ENCODE measurements at regions not wholly inside any gene's neighbourhood (a gene's known extent, or its start where the extent isn't known, plus 50 kb on each side); places are given as distances from the start of the nearest gene placed in this dataset.
"Not testable (repeated sequence)": the region's sequence is repeated elsewhere in the genome, so short reads cannot be mapped to it uniquely, and the experiment has no call there.

- Mint-ChIP-seq H3K4me1 (ENCODE audit: low read depth) (no peaks in the 10 kb centered on the region), H3K27me3 (ENCODE audit: low read depth) (no peaks in the 10 kb centered on the region), H3K36me3 (ENCODE audit: low read depth) (no peaks in the 10 kb centered on the region), H3K4me3 (no peak overlapping the region), H3K9me3 (no peaks in the 10 kb centered on the region), H3K27ac (no peak overlapping the region)
- DNase-seq (ENCODE audit: low spot score): no peak
Observed at GRCh38 chrX:112577146-112577545, 102.6 kb downstream of the LHFPL1 start.

DNA sequence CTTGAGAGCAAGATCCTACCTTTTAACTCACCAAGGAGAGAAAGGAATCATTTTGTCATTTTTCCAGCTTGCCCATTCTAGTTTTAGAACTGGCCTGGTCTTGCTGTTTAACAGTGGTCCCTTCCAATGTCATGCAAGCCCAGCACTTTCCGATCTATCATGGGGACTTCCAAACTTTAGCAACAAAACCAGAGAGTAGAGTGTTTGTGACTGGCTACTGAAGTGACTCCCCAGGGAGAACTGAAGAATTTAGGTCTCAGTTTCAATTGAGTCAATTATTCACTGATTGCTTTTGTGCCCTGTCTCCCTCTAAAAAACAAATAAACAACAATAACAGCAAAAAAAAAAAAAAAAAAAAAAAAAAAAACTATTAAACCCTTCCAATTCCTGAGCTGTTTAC, 108.3 kb downstream of the LHFPL1 start:
- Mint-ChIP-seq H3K27me3 (ENCODE audit: low read depth) (no peaks in the 10 kb centered on the region), H3K27ac (no peak overlapping the region), H3K4me3 (no peak overlapping the region), H3K4me1 (ENCODE audit: low read depth) (no peaks in the 10 kb centered on the region), H3K36me3 (ENCODE audit: low read depth) (no peaks in the 10 kb centered on the region), H3K9me3 (peaks cover 2% of the 10 kb centered on the region)
- no peak for DNase-seq (ENCODE audit: low spot score)

GRCh38 chrX:112555831-112556230, 123.9 kb downstream of the LHFPL1 start:
- no peak for DNase-seq (ENCODE audit: low spot score)
- no peaks in the 10 kb centered on the region for H3K36me3 Mint-ChIP-seq (ENCODE audit: low read depth)
- H3K27me3 Mint-ChIP-seq (ENCODE audit: low read depth): no peaks in the 10 kb centered on the region
- H3K27ac Mint-ChIP-seq: no peak overlapping the region
- no peak overlapping the region for H3K4me3 Mint-ChIP-seq
- H3K9me3 Mint-ChIP-seq: no peaks in the 10 kb centered on the region
- no peaks in the 10 kb centered on the region for H3K4me1 Mint-ChIP-seq (ENCODE audit: low read depth)

DNA sequence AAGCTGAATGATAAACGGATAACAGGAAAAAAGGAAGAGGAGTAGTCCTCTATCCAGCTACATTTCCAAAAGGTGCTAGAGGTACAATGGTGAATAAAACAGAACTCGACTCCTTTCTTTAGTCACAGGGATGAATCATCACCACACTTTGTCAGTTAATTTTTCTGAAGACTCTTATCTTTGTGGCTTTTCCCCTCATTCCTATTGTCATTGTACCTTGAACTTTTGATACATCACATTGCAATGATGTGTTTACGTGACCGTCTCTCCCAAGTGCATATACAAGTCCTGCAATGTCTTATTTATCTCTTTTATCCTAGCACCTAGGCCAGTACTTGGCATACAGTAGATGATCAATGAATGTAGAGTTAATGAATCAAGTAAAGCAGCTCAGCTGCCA, 134.7 kb downstream of the LHFPL1 start:
- Mint-ChIP-seq H3K27ac (no peak overlapping the region), H3K27me3 (ENCODE audit: low read depth) (no peaks in the 10 kb centered on the region), H3K4me1 (ENCODE audit: low read depth) (no peaks in the 10 kb centered on the region), H3K36me3 (ENCODE audit: low read depth) (no peaks in the 10 kb centered on the region), H3K9me3 (no peaks in the 10 kb centered on the region), H3K4me3 (no peak overlapping the region)
- no peak for DNase-seq (ENCODE audit: low spot score)

DNA sequence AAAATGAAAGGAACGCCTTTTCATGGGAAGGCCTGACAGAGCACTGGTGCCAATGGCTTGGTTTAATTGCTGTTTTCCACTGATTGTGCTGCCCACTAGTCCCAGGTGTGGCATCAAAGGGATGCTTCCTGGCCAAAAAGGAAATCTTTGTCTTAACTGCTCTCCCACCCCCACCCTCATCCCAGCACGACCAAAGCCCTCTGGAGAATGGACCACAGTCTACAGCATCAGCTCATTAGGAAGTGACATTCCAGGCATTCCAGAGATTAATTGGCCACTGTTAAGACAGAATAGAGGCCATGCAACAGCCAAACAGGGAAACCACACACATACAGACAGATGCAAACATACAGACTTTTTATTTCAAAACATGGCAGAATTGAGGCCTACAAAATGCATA, 143.2 kb downstream of the LHFPL1 start:
- Mint-ChIP-seq H3K27me3 (ENCODE audit: low read depth) (no peaks in the 10 kb centered on the region), H3K4me1 (ENCODE audit: low read depth) (no peaks in the 10 kb centered on the region), H3K9me3 (no peaks in the 10 kb centered on the region), H3K36me3 (ENCODE audit: low read depth) (no peaks in the 10 kb centered on the region), H3K27ac (no peak overlapping the region), H3K4me3 (no peak overlapping the region)
- no peak for DNase-seq (ENCODE audit: low spot score)

DNA sequence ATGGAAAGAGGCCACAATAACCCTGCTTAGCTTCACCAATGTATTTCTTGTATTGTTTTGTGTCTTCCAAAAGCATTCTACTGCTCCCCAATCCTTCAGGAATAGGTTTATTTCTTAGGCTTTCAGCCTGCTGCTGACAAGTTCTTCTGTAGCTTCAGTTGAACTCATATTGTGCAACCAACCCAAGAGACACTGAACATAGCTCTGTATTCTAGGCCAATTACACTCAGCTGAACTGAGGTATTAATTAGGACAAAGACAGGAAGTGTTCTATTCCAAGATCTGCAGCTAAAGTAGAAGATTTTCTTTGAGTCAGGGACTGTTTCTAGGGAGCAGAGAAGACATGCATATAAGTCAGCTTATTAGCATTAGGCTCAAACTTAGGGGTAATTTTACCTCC, 151.8 kb downstream of the LHFPL1 start:
- H3K4me3 Mint-ChIP-seq: no peak overlapping the region
- H3K9me3 Mint-ChIP-seq: no peaks in the 10 kb centered on the region
- no peaks in the 10 kb centered on the region for H3K4me1 Mint-ChIP-seq (ENCODE audit: low read depth)
- DNase-seq (ENCODE audit: low spot score): no peak
- no peaks in the 10 kb centered on the region for H3K27me3 Mint-ChIP-seq (ENCODE audit: low read depth)
- no peaks in the 10 kb centered on the region for H3K36me3 Mint-ChIP-seq (ENCODE audit: low read depth)
- no peak overlapping the region for H3K27ac Mint-ChIP-seq

GRCh38 chrX:112521676-112522075, 158.1 kb downstream of the LHFPL1 start:
- no peak for DNase-seq (ENCODE audit: low spot score)
- no peaks in the 10 kb centered on the region for H3K27me3 Mint-ChIP-seq (ENCODE audit: low read depth)
- no peaks in the 10 kb centered on the region for H3K4me1 Mint-ChIP-seq (ENCODE audit: low read depth)
- H3K36me3 Mint-ChIP-seq (ENCODE audit: low read depth): no peaks in the 10 kb centered on the region
- no peak overlapping the region for H3K27ac Mint-ChIP-seq
- H3K9me3 Mint-ChIP-seq: no peaks in the 10 kb centered on the region
- no peak overlapping the region for H3K4me3 Mint-ChIP-seq

DNA sequence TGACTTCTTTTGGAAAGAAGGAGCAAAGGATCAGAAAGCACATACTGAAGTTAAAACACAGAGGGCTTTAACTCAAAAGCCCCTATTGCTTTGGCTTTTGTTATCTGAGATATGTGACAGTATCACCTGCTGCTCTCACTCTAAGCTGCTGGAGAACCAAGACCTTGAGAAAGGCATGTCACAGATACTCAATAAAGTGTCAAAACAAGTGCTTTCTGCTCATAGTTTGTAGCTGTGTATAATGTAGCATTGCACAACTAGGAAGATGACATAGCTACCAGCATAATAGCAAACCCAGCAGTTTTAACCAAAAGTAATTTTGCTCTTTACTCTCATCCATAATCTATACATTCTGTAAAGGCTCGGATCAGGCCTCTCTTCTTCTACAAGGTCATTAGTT, 159.6 kb downstream of the LHFPL1 start:
- Mint-ChIP-seq H3K27me3 (ENCODE audit: low read depth) (no peaks in the 10 kb centered on the region), H3K9me3 (no peaks in the 10 kb centered on the region), H3K4me1 (ENCODE audit: low read depth) (no peaks in the 10 kb centered on the region), H3K4me3 (no peak overlapping the region), H3K27ac (no peak overlapping the region), H3K36me3 (ENCODE audit: low read depth) (no peaks in the 10 kb centered on the region)
- no peak for DNase-seq (ENCODE audit: low spot score)

- Mint-ChIP-seq H3K27ac (no peak overlapping the region), H3K27me3 (ENCODE audit: low read depth) (no peaks in the 10 kb centered on the region), H3K4me1 (ENCODE audit: low read depth) (no peaks in the 10 kb centered on the region), H3K4me3 (no peak overlapping the region), H3K36me3 (ENCODE audit: low read depth) (no peaks in the 10 kb centered on the region), H3K9me3 (no peaks in the 10 kb centered on the region)
- DNase-seq (ENCODE audit: low spot score): no peak
Observed at GRCh38 chrX:112513154-112513553, 166.6 kb downstream of the LHFPL1 start.

DNA sequence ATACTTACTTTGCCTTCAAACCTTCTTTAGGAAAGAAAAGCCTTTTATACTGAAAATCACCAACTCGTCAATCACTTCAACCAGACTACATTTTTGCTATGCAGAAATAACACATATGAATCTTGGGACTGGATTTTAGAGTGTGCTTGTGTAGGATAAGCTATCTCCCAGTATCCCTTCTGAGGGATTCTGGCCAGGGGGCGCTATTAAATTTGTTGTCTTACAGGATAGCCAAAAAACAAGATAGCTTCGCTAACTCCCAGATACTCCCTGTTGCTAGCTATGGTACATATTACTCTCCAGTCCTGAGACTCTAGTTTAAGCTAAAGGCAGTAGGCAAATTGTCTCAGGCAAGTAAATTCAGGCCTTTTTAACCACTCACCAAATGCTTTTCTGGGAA, 167.2 kb downstream of the LHFPL1 start:
- H3K27ac Mint-ChIP-seq: no peak overlapping the region
- no peaks in the 10 kb centered on the region for H3K27me3 Mint-ChIP-seq (ENCODE audit: low read depth)
- no peak for DNase-seq (ENCODE audit: low spot score)
- H3K36me3 Mint-ChIP-seq (ENCODE audit: low read depth): no peaks in the 10 kb centered on the region
- H3K4me1 Mint-ChIP-seq (ENCODE audit: low read depth): no peaks in the 10 kb centered on the region
- no peak overlapping the region for H3K4me3 Mint-ChIP-seq
- H3K9me3 Mint-ChIP-seq: no peaks in the 10 kb centered on the region

DNA sequence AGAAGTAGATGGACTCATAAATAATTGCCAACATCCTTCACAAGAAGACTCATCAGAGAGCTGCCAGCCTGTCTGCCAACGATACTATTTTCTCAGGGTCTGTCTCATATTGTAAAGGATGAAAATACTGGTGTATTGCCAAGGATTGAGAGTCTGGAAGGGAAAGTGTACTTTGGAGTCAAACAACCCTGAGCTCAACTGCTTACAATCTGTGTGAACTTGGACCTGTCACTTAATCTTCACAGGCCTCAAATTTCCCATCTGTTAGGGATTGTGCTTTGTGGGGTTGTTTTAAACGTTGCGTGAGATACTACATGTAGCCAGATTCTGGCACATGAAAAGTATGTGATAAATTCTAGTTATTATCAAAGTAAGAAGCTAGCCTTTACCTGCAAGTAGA, 169.1 kb downstream of the LHFPL1 start:
- Mint-ChIP-seq H3K27me3 (ENCODE audit: low read depth) (no peaks in the 10 kb centered on the region), H3K9me3 (no peaks in the 10 kb centered on the region), H3K36me3 (ENCODE audit: low read depth) (no peaks in the 10 kb centered on the region), H3K27ac (no peak overlapping the region), H3K4me3 (no peak overlapping the region), H3K4me1 (ENCODE audit: low read depth) (no peaks in the 10 kb centered on the region)
- no peak for DNase-seq (ENCODE audit: low spot score)

GRCh38 chrX:112477653-112478052, 202.1 kb downstream of the LHFPL1 start:
- Mint-ChIP-seq H3K9me3 (peaks cover 3% of the 10 kb centered on the region), H3K27me3 (ENCODE audit: low read depth) (no peaks in the 10 kb centered on the region)

GRCh38 chrX:112473654-112474053, 206.1 kb downstream of the LHFPL1 start:
- Mint-ChIP-seq H3K36me3 (ENCODE audit: low read depth) (no peaks in the 10 kb centered on the region), H3K4me1 (ENCODE audit: low read depth) (no peaks in the 10 kb centered on the region), H3K27me3 (ENCODE audit: low read depth) (no peaks in the 10 kb centered on the region), H3K4me3 (no peak overlapping the region), H3K27ac (no peak overlapping the region), H3K9me3 (no peaks in the 10 kb centered on the region)
- DNase-seq (ENCODE audit: low spot score): no peak

More at GRCh38 chrX:112477653-112478052, 202.1 kb downstream of the LHFPL1 start:
- Mint-ChIP-seq H3K36me3 (ENCODE audit: low read depth) (no peaks in the 10 kb centered on the region), H3K4me3 (no peak overlapping the region), H3K4me1 (ENCODE audit: low read depth) (no peaks in the 10 kb centered on the region), H3K27ac (no peak overlapping the region)
- no peak for DNase-seq (ENCODE audit: low spot score)

GRCh38 chrX:112470551-112470950, 209.2 kb downstream of the LHFPL1 start:
- no peaks in the 10 kb centered on the region for H3K4me1 Mint-ChIP-seq (ENCODE audit: low read depth)
- H3K36me3 Mint-ChIP-seq (ENCODE audit: low read depth): no peaks in the 10 kb centered on the region
- H3K27me3 Mint-ChIP-seq (ENCODE audit: low read depth): no peaks in the 10 kb centered on the region
- no peaks in the 10 kb centered on the region for H3K9me3 Mint-ChIP-seq
- no peak for DNase-seq (ENCODE audit: low spot score)
- no peak overlapping the region for H3K27ac Mint-ChIP-seq
- no peak overlapping the region for H3K4me3 Mint-ChIP-seq

DNA sequence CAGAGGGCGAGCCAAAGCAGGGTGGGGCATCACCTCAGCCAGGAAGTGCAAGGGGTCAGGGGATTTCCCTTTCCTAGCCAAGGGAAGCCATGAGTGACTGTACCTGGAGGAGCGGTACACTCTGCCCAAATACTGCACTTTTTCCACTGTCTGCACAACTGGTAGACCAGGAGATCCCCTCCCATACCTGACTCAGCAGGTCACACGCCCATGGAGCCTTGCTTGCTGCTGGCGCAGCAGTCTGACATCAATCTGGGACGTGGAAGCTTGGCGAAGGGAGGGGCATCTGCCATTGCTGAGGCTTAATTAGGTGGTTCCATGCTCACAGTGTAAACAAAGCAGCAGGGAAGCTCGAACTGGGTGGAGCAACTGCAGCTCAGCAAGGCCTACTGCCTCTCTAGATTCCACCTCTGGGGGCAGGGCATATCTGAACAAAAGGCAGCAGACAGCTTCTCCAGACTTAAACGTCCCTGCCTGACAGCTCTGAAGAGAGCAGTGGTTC, 217.7 kb downstream of the LHFPL1 start:
- not testable (repeated sequence) for H3K4me3 Mint-ChIP-seq; H3K36me3 Mint-ChIP-seq (ENCODE audit: low read depth); H3K27me3 Mint-ChIP-seq (ENCODE audit: low read depth)

More for the DNA sequence above, 217.7 kb downstream of the LHFPL1 start:
- H3K4me1 Mint-ChIP-seq (ENCODE audit: low read depth); H3K9me3 Mint-ChIP-seq; DNase-seq (ENCODE audit: low spot score); H3K27ac Mint-ChIP-seq: not testable (repeated sequence)
